ENCODE measurements at regions not wholly inside any gene's neighbourhood (a gene's known extent, or its start where the extent isn't known, plus 50 kb on each side); places are given as distances from the start of the nearest gene placed in this dataset.

- TF ChIP-seq ZNF274 (IDR thresholded peaks at IDR 0.05; ENCODE audit: low read depth, low read length) (no peak), YY1 (IDR thresholded peaks at IDR 0.05; ENCODE audit: insufficient read depth, insufficient read length) (no peak), SUZ12 (IDR thresholded peaks at IDR 0.05; ENCODE audit: extremely low read depth, insufficient read depth, insufficient read length) (no peak)
Measured at GRCh38 chr13:88153353-88153752, 482.2 kb downstream of the SLITRK5 start.
